ENCODE measurements at regions not wholly inside any gene's neighbourhood (a gene's known extent, or its start where the extent isn't known, plus 50 kb on each side); places are given as distances from the start of the nearest gene placed in this dataset.

- 73 to 81% (median 77%) methylated on average over 8 of the region's 8 CpGs for WGBS, 5 donors
- Histone ChIP-seq H3K36me3 (peaks cover 0 to 20% (median 8%) of the 10 kb centered on the region in 4 donors), H3K9me3 (no peaks in the 10 kb centered on the region), H3K27ac (no peak overlapping the region), H3K27me3 (no peaks in the 10 kb centered on the region), H3K4me3 (no peak overlapping the region), H3K4me1 (no peaks in the 10 kb centered on the region)
- DNase-seq, result peak in 1 of 2 donors; percentile 76
- TF ChIP-seq POLR2A (IDR thresholded peaks at IDR 0.05) (no peak), EP300 (IDR thresholded peaks at IDR 0.05) (no peak), CTCF (IDR thresholded peaks at IDR 0.05) (no peak)
- intact Hi-C loops (cut with DNase I; ENCODE audit: low total_unique reads), result no loop called here
These were observed 64.7 kb upstream of the MTHFD1L start for GRCh38 chr6:150800674-150801314.

- no peaks in the 10 kb centered on the region for H3K9me3 ChIP-seq
- peaks cover 6 to 44% (median 24%) of the 10 kb centered on the region in 4 donors for H3K36me3 ChIP-seq
- no peak overlapping the region for H3K27ac ChIP-seq
- intact Hi-C loops (cut with DNase I; ENCODE audit: low total_unique reads), result no loop called here
- no peak for TF ChIP-seq POLR2AphosphoS5 (IDR thresholded peaks at IDR 0.05)
- TF ChIP-seq POLR2A (IDR thresholded peaks at IDR 0.05), result no peak
- no peak for DNase-seq
- H3K27me3 ChIP-seq, result peaks cover 0 to 3% (median 0%) of the 10 kb centered on the region in 3 donors
- no peak overlapping the region for H3K4me3 ChIP-seq
- 82 to 91% (median 86%) methylated on average over 2 of the region's 2 CpGs for WGBS, 5 donors
- no peaks in the 10 kb centered on the region for H3K4me1 ChIP-seq
These were observed 58.7 kb upstream of the MTHFD1L start for GRCh38 chr6:150806790-150807189.

GRCh38 chr6:150813319-150813992 lies 52.0 kb upstream of the MTHFD1L start:
- peak in 1 of 2 donors; percentile 51 for DNase-seq
- intact Hi-C loops (cut with DNase I; ENCODE audit: low total_unique reads), result loop anchor here (5.0 kb wide), 1 partner anchor 391 kb away; no protein-coding TSS in a partner anchor
- Histone ChIP-seq H3K27me3 (peaks cover 0 to 5% (median 0%) of the 10 kb centered on the region in 3 donors), H3K36me3 (peaks cover 3 to 27% (median 17%) of the 10 kb centered on the region in 4 donors), H3K4me1 (peaks cover 0 to 11% (median 2%) of the 10 kb centered on the region in 4 donors), H3K27ac (peak overlapping the region in 2 of 5 donors; percentile 3 to 67), H3K4me3 (no peak overlapping the region), H3K9me3 (no peaks in the 10 kb centered on the region)
- WGBS, 5 donors, result 37 to 56% (median 46%) methylated on average over 9 of the region's 9 CpGs
- no peak for TF ChIP-seq POLR2A (IDR thresholded peaks at IDR 0.05)
- no peak for TF ChIP-seq CTCF (IDR thresholded peaks at IDR 0.05)
- no peak for TF ChIP-seq EP300 (IDR thresholded peaks at IDR 0.05)
- TF ChIP-seq POLR2AphosphoS5 (IDR thresholded peaks at IDR 0.05), result no peak

GRCh38 chr6:150813993-150814359 lies 51.5 kb upstream of the MTHFD1L start:
- peaks cover 0 to 5% (median 0%) of the 10 kb centered on the region in 3 donors for H3K27me3 ChIP-seq
- TF ChIP-seq POLR2A (IDR thresholded peaks at IDR 0.05) (no peak), CTCF (IDR thresholded peaks at IDR 0.05) (no peak)
- intact Hi-C loops (cut with DNase I; ENCODE audit: low total_unique reads), result loop anchor here (5.0 kb wide), 1 partner anchor 392 kb away; no protein-coding TSS in a partner anchor

More at GRCh38 chr6:150813993-150814359, 51.5 kb upstream of the MTHFD1L start:
- peaks cover 3 to 29% (median 14%) of the 10 kb centered on the region in 4 donors for H3K36me3 ChIP-seq
- H3K4me1 ChIP-seq, result peaks cover 0 to 11% (median 2%) of the 10 kb centered on the region in 4 donors
- WGBS, 5 donors, result 58 to 78% (median 71%) methylated on average over 3 of the region's 3 CpGs
- H3K9me3 ChIP-seq, result no peaks in the 10 kb centered on the region
- peak overlapping the region in 2 of 5 donors; percentile 3 to 67 for H3K27ac ChIP-seq
- DNase-seq, result peak in 1 of 2 donors; percentile 31
- H3K4me3 ChIP-seq, result no peak overlapping the region

Measured in stomach (tissue), 8 donors.